ENCODE measurements at regions not wholly inside any gene's neighbourhood (a gene's known extent, or its start where the extent isn't known, plus 50 kb on each side); places are given as distances from the start of the nearest gene placed in this dataset.

DNA sequence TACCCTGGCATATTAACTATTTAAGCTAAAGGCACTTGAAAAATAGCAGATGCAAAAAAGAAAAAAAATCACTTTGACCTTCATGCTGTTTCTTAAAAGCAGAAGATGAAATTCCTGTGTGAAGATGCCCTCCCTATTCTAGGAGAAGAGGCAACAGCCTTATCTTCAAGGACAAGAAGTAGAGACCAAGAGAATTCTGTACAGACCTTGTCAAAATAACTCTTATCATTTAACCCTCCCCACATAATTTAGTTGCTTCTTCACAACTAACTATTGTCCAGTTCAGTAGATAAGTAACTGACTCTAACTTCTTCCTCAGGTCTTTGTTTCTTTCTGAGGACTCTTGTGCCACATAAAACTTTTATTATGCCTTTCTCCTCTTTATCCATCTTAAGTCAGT lies 72.0 kb upstream of the MARCHF10 start:
- FAIRE-seq = peak; percentile 66

More for the DNA sequence above, 72.0 kb upstream of the MARCHF10 start:
- no peaks in the 10 kb centered on the region for H3K9me3 ChIP-seq (replicated peaks; ENCODE audit: control insufficient read depth, insufficient read depth, low read depth, low read length)
- intact Hi-C loops (cut with micrococcal nuclease) = no loop called here
- TF ChIP-seq, protein P1, sequence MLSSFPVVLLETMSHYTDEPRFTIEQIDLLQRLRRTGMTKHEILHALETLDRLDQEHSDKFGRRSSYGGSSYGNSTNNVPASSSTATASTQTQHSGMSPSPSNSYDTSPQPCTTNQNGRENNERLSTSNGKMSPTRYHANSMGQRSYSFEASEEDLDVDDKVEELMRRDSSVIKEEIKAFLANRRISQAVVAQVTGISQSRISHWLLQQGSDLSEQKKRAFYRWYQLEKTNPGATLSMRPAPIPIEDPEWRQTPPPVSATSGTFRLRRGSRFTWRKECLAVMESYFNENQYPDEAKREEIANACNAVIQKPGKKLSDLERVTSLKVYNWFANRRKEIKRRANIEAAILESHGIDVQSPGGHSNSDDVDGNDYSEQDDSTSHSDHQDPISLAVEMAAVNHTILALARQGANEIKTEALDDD (IDR thresholded peaks at IDR 0.05) = peak; percentile 69
- TF ChIP-seq NR2C1 (IDR thresholded peaks at IDR 0.05) = no peak
- no peak for TF ChIP-seq NR2C1 (tag; IDR thresholded peaks at IDR 0.05)
- TF ChIP-seq FIP1L1 (IDR thresholded peaks at IDR 0.05; ENCODE audit: low read depth, low read length, poor library complexity, severe bottlenecking) = no peak
- no peak for TF ChIP-seq EP400 (IDR thresholded peaks at IDR 0.05)
- peak; percentile 98 for TF ChIP-seq MECOM (CRISPR knock-in tag; IDR thresholded peaks at IDR 0.05)
- TF ChIP-seq SOX6 (IDR thresholded peaks at IDR 0.05) = peak; percentile 71; the same call in 1 of the 2 replicates
- peak; percentile 73 for TF ChIP-seq CBFA2T3 (IDR thresholded peaks at IDR 0.05)
- peak; percentile 71 for TF ChIP-seq TCF3 (CRISPR knock-in tag; IDR thresholded peaks at IDR 0.05)
- TF ChIP-seq NCOR1 (IDR thresholded peaks at IDR 0.05) = peak; percentile 52; the same call in 1 of the 2 replicates
- peak; percentile 43 for TF ChIP-seq MEIS2 (IDR thresholded peaks at IDR 0.05; ENCODE audit: partially characterized antibody)
- peak; percentile 65 for TF ChIP-seq ARID1B (IDR thresholded peaks at IDR 0.05)
- peak; percentile 29; the same call in 1 of the 2 replicates for TF ChIP-seq TAL1 (IDR thresholded peaks at IDR 0.05)
- no peaks in the 10 kb centered on the region for H3K79me2 ChIP-seq (ENCODE audit: control insufficient read depth, insufficient read depth, low read length)
- ChIA-PET CTCF (ENCODE audit: low intra/inter-chr PET ratio) (no interaction called here), POLR2A (no interaction called here)
- H3K27ac ChIP-seq (ENCODE audit: extremely low read depth, low read depth, low read length) = no peak overlapping the region
- peaks cover 0 to 10% of the 10 kb centered on the region in 2 experiments; a peak in 2 of 5 replicates for H3K4me1 ChIP-seq (replicated peaks in 1 of 2; ENCODE audit: control insufficient read depth in 2 of 2, insufficient read depth in 2 of 2, low read length in 2 of 2)
- H3K27me3 ChIP-seq (ENCODE audit: control insufficient read depth in 2 of 2, insufficient read depth in 2 of 2, low read length in 2 of 2) = peaks cover 3 to 6% of the 10 kb centered on the region in 2 experiments; a peak in 2 of 5 replicates
- no peak for ATAC-seq
- no peaks in the 10 kb centered on the region; the same call in 1 of the 2 replicates for H4K20me1 ChIP-seq (replicated peaks; ENCODE audit: control insufficient read depth, insufficient read depth, low read length)
- H3K9me1 ChIP-seq (ENCODE audit: control insufficient read depth, insufficient read depth, low read length) = no peaks in the 10 kb centered on the region
- no TSS peak for BruUV-seq (replicated peaks)
- no peaks in the 10 kb centered on the region for H3K36me3 ChIP-seq (ENCODE audit: control insufficient read depth, insufficient read depth, low read length)
- H2AFZ ChIP-seq (ENCODE audit: low read depth, low read length) = no peak overlapping the region
- in situ Hi-C loops (cut with MboI) = no loop called here
- no peak overlapping the region for H3K9ac ChIP-seq (ENCODE audit: insufficient read depth in 1 of 2, low read depth in 2 of 2, low read length in 2 of 2)
- no peak overlapping the region for H3K4me2 ChIP-seq (ENCODE audit: insufficient read depth, low read length)
- H3K4me3 ChIP-seq = no peak overlapping the region
- peak in 2 of 4 experiments; percentile 31 to 35 for DNase-seq (ENCODE audit: extremely low read depth in 1 of 4, low spot score in 3 of 4)
